Natural killer cell (primary cell): ENCODE measurements at regions not wholly inside any gene's neighbourhood (a gene's known extent, or its start where the extent isn't known, plus 50 kb on each side); places are given as distances from the start of the nearest gene placed in this dataset.

Source experiments
- ATAC-seq, 3 donors: fragments of 150-1000 bp in 2 of 3; fragments of 200-7000 bp in 1 of 3; cut with Tn5 transposase; 1 replicate in 1 of 3; 2 replicates in 2 of 3; pipeline ENCODE4 v1.10.0; 2021; ENCODE audit warnings: mild to moderate bottlenecking in 2 of 3, moderate library complexity in 2 of 3
- DNase-seq, 2 donors: peaks; one replicate each; pipeline versions ENCODE4 v3.0.0 to v3.0.0-alpha.2; 2013 to 2021; ENCODE audit warnings: mixed read lengths in 1 of 2
- H3K27ac ChIP-seq: one replicate; pipeline ENCODE4 v1.5.1; 2013; ENCODE audit warnings: mild to moderate bottlenecking, low read length
- H3K27me3 ChIP-seq: one replicate; pipeline ENCODE4 v1.6.1; 2013; ENCODE audit warnings: low read length; ENCODE audit not compliant: control insufficient read depth, insufficient read depth
- H3K36me3 ChIP-seq: one replicate; pipeline ENCODE4 v1.6.1; 2013; ENCODE audit warnings: low read length; ENCODE audit not compliant: control insufficient read depth, insufficient read depth
- H3K4me1 ChIP-seq: one replicate; pipeline ENCODE4 v1.6.1; 2013; ENCODE audit warnings: low read length; ENCODE audit not compliant: control insufficient read depth, insufficient read depth
- H3K4me3 ChIP-seq: one replicate; pipeline ENCODE4 v1.5.1; 2013; ENCODE audit warnings: low read length
- H3K9me3 ChIP-seq: one replicate; pipeline ENCODE4 v1.6.1; 2013; ENCODE audit warnings: low read length; ENCODE audit not compliant: control insufficient read depth, insufficient read depth
- H3K27ac Mint-ChIP-seq, 2 donors: one replicate each; pipeline ENCODE4 v1.8.0; 2022; ENCODE audit warnings: mild to moderate bottlenecking in 2 of 2, mixed read lengths in 2 of 2, moderate library complexity in 1 of 2
- H3K27me3 Mint-ChIP-seq, 2 donors: one replicate each; pipeline ENCODE4 v1.8.0; 2022; ENCODE audit warnings: low read depth in 2 of 2, mixed read lengths in 2 of 2
- H3K36me3 Mint-ChIP-seq: one replicate; pipeline ENCODE4 v1.8.0; 2022; ENCODE audit warnings: mixed read lengths
- H3K4me1 Mint-ChIP-seq, 2 donors: one replicate each; pipeline ENCODE4 v1.8.0; 2022; ENCODE audit warnings: mixed read lengths in 2 of 2
- H3K4me3 Mint-ChIP-seq: one replicate; pipeline ENCODE4 v1.8.0; 2022; ENCODE audit warnings: mild to moderate bottlenecking, moderate library complexity, mixed read lengths
- H3K9me3 Mint-ChIP-seq, 2 donors: one replicate each; pipeline ENCODE4 v1.8.0; 2022; ENCODE audit warnings: mixed read lengths in 2 of 2
- WGBS: methylation state at CpG from one replicate; pipeline ENCODE4 v1.1.7; 2013; ENCODE audit warnings: missing lambda C conversion rate; ENCODE audit not compliant: insufficient coverage; 5-methylcytosine and 5-hydroxymethylcytosine counted together
- intact Hi-C: fragments of 100-400 bp; cut with micrococcal nuclease; formaldehyde crosslinking; loops from one replicate; pipeline ENCODE4 v1.14.2; 2022
- TF ChIP-seq, protein P1 (sequence below): fragments of 200-600 bp; IDR thresholded peaks from one replicate; pipeline ENCODE4 v1.8.0; 2022; ENCODE audit warnings: antibody characterized with exemption

DNA sequence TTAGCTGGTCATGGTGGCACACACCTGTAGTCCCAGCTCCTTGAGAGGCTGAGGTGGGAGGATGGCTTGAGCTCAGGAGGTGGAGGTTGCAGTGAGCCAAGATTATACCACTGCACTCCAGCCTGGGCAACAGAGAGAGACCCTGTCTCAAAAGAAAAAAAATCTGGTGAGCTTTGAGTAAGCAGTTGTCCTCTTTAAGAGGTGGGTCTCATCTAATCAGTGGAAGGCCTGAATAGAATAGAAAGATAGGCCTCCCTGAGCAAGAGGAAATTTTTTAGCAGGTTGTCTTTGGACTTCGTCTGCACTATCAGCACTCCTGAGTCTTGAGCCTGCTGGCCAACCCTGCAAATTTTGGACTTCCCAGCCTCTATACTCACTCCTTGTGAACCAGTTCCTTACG, 266.0 kb upstream of the ZFHX3 start:
- Mint-ChIP-seq H3K4me1 (no peaks in the 10 kb centered on the region), H3K36me3 (no peaks in the 10 kb centered on the region), H3K27me3 (no peaks in the 10 kb centered on the region), H3K27ac (no peak overlapping the region), H3K9me3 (peaks cover 0 to 2% of the 10 kb centered on the region in 2 donors), H3K4me3 (no peak overlapping the region)
- no peaks in the 10 kb centered on the region for H3K27me3 ChIP-seq
- H3K9me3 ChIP-seq = no peaks in the 10 kb centered on the region
- no peak overlapping the region for H3K27ac ChIP-seq
- no peaks in the 10 kb centered on the region for H3K36me3 ChIP-seq
- ATAC-seq (no peak), DNase-seq (no peak)
- no peak overlapping the region for H3K4me3 ChIP-seq
- intact Hi-C loops = no loop called here
- WGBS = 82% methylated on average over 2 of the region's 2 CpGs
- TF ChIP-seq, protein P1, sequence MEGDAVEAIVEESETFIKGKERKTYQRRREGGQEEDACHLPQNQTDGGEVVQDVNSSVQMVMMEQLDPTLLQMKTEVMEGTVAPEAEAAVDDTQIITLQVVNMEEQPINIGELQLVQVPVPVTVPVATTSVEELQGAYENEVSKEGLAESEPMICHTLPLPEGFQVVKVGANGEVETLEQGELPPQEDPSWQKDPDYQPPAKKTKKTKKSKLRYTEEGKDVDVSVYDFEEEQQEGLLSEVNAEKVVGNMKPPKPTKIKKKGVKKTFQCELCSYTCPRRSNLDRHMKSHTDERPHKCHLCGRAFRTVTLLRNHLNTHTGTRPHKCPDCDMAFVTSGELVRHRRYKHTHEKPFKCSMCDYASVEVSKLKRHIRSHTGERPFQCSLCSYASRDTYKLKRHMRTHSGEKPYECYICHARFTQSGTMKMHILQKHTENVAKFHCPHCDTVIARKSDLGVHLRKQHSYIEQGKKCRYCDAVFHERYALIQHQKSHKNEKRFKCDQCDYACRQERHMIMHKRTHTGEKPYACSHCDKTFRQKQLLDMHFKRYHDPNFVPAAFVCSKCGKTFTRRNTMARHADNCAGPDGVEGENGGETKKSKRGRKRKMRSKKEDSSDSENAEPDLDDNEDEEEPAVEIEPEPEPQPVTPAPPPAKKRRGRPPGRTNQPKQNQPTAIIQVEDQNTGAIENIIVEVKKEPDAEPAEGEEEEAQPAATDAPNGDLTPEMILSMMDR = no peak
- H3K4me1 ChIP-seq = no peaks in the 10 kb centered on the region

DNA sequence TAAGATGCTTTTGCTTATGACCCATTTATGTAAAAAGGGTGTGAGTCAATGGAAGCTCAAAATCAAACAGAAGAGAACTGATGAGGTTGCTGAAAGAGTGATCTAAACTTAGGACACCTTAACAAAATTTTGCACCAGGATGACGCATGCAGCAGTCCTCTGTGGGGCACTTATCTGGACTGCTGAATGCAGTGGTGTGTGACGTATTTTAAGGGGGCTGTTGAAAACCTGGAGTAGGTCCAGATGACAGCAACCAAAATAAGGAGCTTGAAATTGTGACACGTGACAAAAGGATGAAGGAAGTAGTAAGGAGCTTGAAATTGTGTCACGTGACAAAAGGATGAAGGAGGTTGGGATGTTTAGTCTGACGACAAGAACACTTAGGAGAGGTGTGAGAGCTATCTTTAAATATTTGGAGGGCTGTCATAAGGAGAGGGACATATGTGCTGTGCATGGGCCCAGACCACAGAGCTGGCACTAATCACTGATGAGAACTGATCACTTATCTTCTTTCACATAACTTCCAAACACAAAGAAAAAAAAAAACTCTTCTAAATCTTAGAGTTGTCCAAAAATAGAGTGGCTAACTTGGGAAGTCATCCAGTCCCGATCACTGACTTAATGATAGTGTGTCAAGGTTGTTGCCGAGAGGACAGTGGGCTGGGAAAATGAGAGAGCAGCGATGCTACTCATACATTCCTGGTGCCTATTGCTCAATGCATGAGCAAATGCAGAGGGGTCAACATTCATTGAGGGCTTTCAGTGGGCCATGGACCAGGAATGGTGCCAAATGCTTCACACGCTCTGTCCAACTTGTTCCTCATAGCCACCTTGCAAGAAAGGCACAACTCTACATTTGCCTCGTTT, 264.2 kb upstream of the ZFHX3 start:
- Histone ChIP-seq H3K36me3 (no peaks in the 10 kb centered on the region), H3K4me3 (no peak overlapping the region), H3K4me1 (no peaks in the 10 kb centered on the region), H3K9me3 (no peaks in the 10 kb centered on the region), H3K27me3 (no peaks in the 10 kb centered on the region), H3K27ac (no peak overlapping the region)
- TF ChIP-seq, protein P1 = no peak
- DNase-seq (no peak), ATAC-seq (no peak)
- 84% methylated on average over 10 of the region's 10 CpGs for WGBS
- Mint-ChIP-seq H3K9me3 (peaks cover 0 to 2% of the 10 kb centered on the region in 2 donors), H3K36me3 (no peaks in the 10 kb centered on the region), H3K27ac (no peak overlapping the region), H3K27me3 (no peaks in the 10 kb centered on the region), H3K4me1 (no peaks in the 10 kb centered on the region), H3K4me3 (no peak overlapping the region)
- intact Hi-C loops = no loop called here

DNA sequence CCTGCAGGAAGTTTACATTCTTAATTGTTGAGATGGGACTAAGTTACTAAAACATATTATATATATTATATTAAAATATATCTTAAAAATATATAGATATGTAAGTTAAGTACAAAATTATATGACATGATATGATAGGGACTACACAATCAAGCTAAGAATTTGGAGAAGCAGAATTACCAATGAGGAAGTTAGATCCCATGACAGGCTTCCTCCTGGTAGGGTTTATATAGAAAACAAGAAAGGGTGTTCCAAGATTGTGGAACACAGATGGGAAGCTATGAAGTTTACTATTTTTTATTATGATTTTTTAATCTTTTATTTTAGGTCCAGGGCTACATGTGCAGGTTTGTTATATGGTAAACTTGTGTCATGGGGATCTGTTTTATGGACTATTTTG, 260.8 kb upstream of the ZFHX3 start:
- H3K4me1 ChIP-seq = no peaks in the 10 kb centered on the region
- Mint-ChIP-seq H3K27me3 (no peaks in the 10 kb centered on the region), H3K36me3 (no peaks in the 10 kb centered on the region), H3K9me3 (peaks cover 0 to 2% of the 10 kb centered on the region in 2 donors), H3K4me3 (no peak overlapping the region), H3K27ac (no peak overlapping the region), H3K4me1 (no peaks in the 10 kb centered on the region)
- H3K9me3 ChIP-seq = no peaks in the 10 kb centered on the region
- no peaks in the 10 kb centered on the region for H3K27me3 ChIP-seq
- DNase-seq (no peak), ATAC-seq (no peak)
- H3K4me3 ChIP-seq = no peak overlapping the region
- intact Hi-C loops = no loop called here
- no peaks in the 10 kb centered on the region for H3K36me3 ChIP-seq
- H3K27ac ChIP-seq = no peak overlapping the region
- TF ChIP-seq, protein P1 = no peak

DNA sequence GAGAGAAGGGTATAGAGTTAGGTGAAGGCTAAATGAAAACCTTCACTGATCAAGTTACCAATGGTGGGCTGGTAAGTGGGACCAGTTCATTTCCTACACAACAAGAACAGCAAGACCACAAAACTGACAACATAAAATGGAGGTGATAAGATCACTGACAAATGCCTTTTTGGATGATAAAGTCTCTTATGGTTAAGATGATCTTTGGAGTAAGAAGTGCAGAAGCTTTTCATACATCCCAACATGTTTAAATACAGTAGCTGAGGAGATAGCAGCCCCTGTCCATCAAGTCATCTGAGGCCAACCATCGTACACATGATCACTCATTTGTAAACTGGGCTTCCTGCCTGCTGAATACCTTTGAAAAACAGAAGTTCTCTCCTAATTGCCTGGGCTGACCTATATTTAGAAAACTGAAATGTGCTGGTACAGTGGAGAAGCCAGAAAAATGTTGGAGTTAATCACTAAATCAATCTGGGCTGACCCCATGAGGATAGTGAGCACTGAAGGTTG, 259.0 kb upstream of the ZFHX3 start:
- no peaks in the 10 kb centered on the region for H3K4me1 Mint-ChIP-seq
- ATAC-seq (no peak), DNase-seq (no peak)
- H3K27ac Mint-ChIP-seq = no peak overlapping the region
- intact Hi-C loops = no loop called here
- H3K27me3 Mint-ChIP-seq = no peaks in the 10 kb centered on the region
- no peaks in the 10 kb centered on the region for H3K27me3 ChIP-seq
- 0% methylated on average over 1 of the region's 1 CpG for WGBS
- H3K27ac ChIP-seq = no peak overlapping the region
- no peaks in the 10 kb centered on the region for H3K4me1 ChIP-seq
- no peak overlapping the region for H3K4me3 Mint-ChIP-seq
- TF ChIP-seq, protein P1 = no peak
- no peak overlapping the region for H3K4me3 ChIP-seq
- no peaks in the 10 kb centered on the region for H3K9me3 ChIP-seq
- no peaks in the 10 kb centered on the region for H3K36me3 Mint-ChIP-seq
- no peaks in the 10 kb centered on the region for H3K36me3 ChIP-seq
- H3K9me3 Mint-ChIP-seq = no peaks in the 10 kb centered on the region
